Fibroblast of villous mesenchyme (primary cell): ENCODE measurements at regions not wholly inside any gene's neighbourhood (a gene's known extent, or its start where the extent isn't known, plus 50 kb on each side); places are given as distances from the start of the nearest gene placed in this dataset. TPM values are rescaled to one million over a fixed set of nuclear protein-coding genes. Genes with fewer than 3 reads are reported as not detected.

ENCODE experiments used
- small RNA-seq: library from RNA; depleted of rRNA; stranded (forward); fragments of <200 nt; gene quantifications from one replicate; pipeline ENCODE3, GENCODE V24; 2012

Small RNAs in the stretch of these regions (small RNA-seq; reads per million reads assigned to genes)
- not detected for gene RF00026
